SJCRH30 (cell line): ENCODE measurements at regions not wholly inside any gene's neighbourhood (a gene's known extent, or its start where the extent isn't known, plus 50 kb on each side); places are given as distances from the start of the nearest gene placed in this dataset.

Experiments
- DNase-seq, 2 experiments: peaks; one replicate each; pipeline ENCODE4 v3.0.0-alpha.2; 2015 to 2020
- H3K27ac ChIP-seq: fragments of 250-450 bp; sonication (Bioruptor Pico); 2 replicates; pipeline ENCODE4 v1.5.1; 2020; ENCODE audit warnings: mild to moderate bottlenecking, moderate library complexity
- H3K27me3 ChIP-seq: fragments of 250-450 bp; sonication (Bioruptor Pico); 2 replicates; pipeline ENCODE4 v1.5.1; 2020; ENCODE audit warnings: mild to moderate bottlenecking, moderate library complexity
- H3K36me3 ChIP-seq: fragments of 250-450 bp; sonication (Bioruptor Pico); 2 replicates; pipeline ENCODE4 v1.5.1; 2020; ENCODE audit warnings: mild to moderate bottlenecking, moderate library complexity
- H3K4me1 ChIP-seq: fragments of 250-450 bp; sonication (Bioruptor Pico); 2 replicates; pipeline ENCODE4 v1.5.1; 2020; ENCODE audit warnings: mild to moderate bottlenecking, moderate library complexity
- H3K4me3 ChIP-seq: fragments of 250-450 bp; sonication (Bioruptor Pico); 2 replicates; pipeline ENCODE4 v1.5.1; 2020; ENCODE audit warnings: mild to moderate bottlenecking, moderate library complexity
- H3K9me3 ChIP-seq: fragments of 250-450 bp; sonication (Bioruptor Pico); replicated peaks from 2 replicates; pipeline ENCODE4 v1.5.1; 2020; ENCODE audit warnings: mild to moderate bottlenecking, moderate library complexity

DNA sequence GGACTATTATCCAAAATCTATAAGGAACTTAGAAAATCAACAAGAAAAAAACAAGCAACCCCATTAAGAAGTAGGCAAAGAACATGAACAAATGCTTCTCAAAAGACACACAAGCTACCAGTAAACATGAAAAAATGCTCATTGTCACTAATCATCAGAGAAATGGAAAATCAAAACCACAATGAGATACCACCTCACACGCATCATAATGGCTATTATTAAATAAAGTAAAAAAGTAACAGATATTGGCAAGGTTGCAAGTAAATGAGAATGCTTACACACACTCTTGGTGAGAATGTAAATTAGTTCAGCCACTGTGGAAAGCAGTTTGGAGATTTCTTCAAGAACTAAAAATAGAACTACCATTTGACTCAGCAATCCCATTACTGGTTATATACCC, 167.0 kb upstream of the DMRTA1 start:
- DNase-seq, result no peak
- Histone ChIP-seq H3K4me3 (no peak overlapping the region), H3K27ac (no peak overlapping the region), H3K27me3 (no peaks in the 10 kb centered on the region), H3K4me1 (0 out of 2 replicates have a peak, but pooled peaks cover 6% of the 10 kb centered on the region), H3K36me3 (no peaks in the 10 kb centered on the region), H3K9me3 (no peaks in the 10 kb centered on the region)

DNA sequence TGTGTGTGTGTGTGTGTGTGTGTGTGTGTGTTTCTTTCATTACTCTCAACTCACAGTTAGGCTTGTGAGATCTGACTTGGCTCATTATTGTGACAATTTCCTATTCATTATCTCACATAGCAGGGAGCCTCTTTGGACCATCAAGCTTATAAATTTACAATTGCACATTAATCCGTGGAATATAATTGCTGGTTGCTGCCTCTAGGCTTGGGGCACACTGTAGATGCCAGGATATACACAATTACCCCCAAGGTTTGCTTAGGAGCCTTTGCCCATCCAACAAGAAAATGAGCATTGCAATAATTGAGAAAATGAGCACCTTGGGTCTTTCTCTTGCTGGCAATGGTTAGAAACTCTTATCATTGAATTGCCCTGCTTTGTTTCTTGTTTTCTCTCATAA, 161.6 kb upstream of the DMRTA1 start:
- Histone ChIP-seq H3K4me1 (no peaks in the 10 kb centered on the region), H3K4me3 (no peak overlapping the region), H3K27me3 (no peaks in the 10 kb centered on the region), H3K9me3 (no peaks in the 10 kb centered on the region), H3K27ac (no peak overlapping the region), H3K36me3 (no peaks in the 10 kb centered on the region)
- no peak for DNase-seq

DNA sequence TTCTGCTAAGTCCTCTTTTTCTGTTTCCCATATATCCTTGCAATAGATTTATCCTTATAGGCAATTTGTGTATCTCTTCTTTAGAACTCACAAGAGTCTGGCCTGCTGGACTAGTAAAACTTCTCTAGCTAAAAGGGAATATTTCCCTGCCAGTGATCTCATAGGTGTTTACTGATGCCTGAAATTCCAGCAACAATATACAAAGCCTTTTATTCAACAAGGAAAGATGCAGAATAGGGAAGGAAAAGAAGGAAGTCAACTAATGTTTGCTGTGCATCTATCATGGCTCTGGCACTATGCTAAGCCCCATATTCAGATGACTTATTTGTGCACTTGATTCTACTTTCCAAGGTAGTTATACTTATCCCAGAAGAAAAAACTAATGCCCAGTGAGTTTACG, 160.0 kb upstream of the DMRTA1 start:
- Histone ChIP-seq H3K27me3 (no peaks in the 10 kb centered on the region), H3K4me1 (no peaks in the 10 kb centered on the region), H3K4me3 (no peak overlapping the region), H3K27ac (no peak overlapping the region), H3K9me3 (no peaks in the 10 kb centered on the region), H3K36me3 (no peaks in the 10 kb centered on the region)
- DNase-seq, result no peak

DNA sequence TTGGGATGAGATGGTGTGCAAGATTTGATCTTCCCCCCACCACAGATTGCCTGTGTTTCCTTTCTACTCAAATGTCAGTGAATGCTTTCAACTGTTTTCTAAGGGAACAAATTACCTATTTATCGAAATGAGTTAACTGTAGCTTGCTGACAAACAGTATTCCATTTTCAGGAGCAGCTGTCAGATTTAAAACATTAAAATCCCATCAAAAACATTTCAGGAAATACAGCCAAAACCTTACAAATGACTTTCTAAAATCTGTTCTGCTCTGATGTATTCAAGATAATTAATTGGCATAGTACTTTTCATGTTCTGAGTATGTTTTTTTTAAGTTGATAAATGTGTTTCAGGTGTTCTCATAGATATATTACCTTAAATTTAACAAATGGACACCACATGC, 158.0 kb upstream of the DMRTA1 start:
- Histone ChIP-seq H3K4me3 (no peak overlapping the region), H3K4me1 (no peaks in the 10 kb centered on the region), H3K27me3 (no peaks in the 10 kb centered on the region), H3K36me3 (no peaks in the 10 kb centered on the region), H3K9me3 (no peaks in the 10 kb centered on the region), H3K27ac (no peak overlapping the region)
- no peak for DNase-seq

DNA sequence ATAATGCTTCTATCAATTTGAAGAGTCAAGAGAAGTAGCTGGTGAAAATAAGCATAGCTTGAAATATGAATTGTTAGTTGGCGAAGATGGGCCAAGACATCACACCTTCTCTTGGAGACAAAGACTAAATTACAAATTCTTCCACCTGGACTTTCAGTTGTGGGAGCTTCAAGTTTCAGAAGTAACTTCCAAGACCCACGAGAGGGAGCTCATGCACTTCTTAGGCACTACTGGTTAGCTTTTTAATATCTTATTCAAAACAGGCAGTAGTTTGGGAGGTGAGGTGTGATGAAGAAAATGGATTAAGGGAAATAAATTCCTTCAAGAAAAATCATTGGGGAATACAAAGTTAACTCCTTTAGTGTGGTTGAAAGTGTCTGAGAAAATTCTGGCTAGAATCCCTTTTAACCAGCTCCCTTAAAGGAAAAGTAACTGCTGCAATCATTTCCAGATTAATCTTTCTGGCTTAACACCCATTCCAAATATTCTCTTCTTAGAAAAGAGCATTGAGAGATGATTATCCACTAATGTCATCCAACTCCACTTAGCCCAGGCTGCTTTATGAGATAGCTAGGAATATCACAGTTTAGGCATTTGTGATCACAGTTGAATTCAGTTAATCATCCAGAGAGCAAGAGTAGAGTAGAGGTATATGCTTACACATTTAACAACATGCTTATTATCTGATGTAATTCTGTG, 139.5 kb upstream of the DMRTA1 start:
- H3K4me1 ChIP-seq, result no peaks in the 10 kb centered on the region
- H3K4me3 ChIP-seq, result no peak overlapping the region

DNA sequence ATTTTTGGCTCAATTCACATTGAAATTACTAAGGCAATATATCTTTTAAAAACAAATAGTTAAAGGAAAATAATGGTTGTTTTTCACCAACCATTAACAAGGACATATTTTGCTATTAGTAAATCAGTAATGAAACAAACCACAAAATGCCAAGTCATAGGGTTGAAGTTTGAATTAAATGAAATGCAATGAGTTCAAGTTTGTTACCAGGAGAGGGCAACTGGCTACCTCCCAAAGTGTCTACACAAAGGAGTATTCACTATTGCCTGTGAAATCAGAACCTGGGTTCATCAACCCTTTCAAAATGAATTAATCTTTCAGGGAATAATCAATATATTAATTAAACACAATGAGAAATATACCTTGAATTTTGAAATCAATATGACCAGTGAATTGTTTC, 138.4 kb upstream of the DMRTA1 start:
- no peaks in the 10 kb centered on the region for H3K9me3 ChIP-seq
- DNase-seq, result peak in 1 of 2 experiments; percentile 20
- H3K27me3 ChIP-seq, result no peaks in the 10 kb centered on the region
- no peak overlapping the region for H3K4me3 ChIP-seq
- H3K36me3 ChIP-seq, result no peaks in the 10 kb centered on the region
- no peak overlapping the region for H3K27ac ChIP-seq
- no peaks in the 10 kb centered on the region for H3K4me1 ChIP-seq

More for the DNA sequence above, 139.5 kb upstream of the DMRTA1 start:
- peak; percentile 45 to 73 for DNase-seq
- Histone ChIP-seq H3K27me3 (no peaks in the 10 kb centered on the region), H3K27ac (no peak overlapping the region), H3K9me3 (no peaks in the 10 kb centered on the region), H3K36me3 (no peaks in the 10 kb centered on the region)

DNA sequence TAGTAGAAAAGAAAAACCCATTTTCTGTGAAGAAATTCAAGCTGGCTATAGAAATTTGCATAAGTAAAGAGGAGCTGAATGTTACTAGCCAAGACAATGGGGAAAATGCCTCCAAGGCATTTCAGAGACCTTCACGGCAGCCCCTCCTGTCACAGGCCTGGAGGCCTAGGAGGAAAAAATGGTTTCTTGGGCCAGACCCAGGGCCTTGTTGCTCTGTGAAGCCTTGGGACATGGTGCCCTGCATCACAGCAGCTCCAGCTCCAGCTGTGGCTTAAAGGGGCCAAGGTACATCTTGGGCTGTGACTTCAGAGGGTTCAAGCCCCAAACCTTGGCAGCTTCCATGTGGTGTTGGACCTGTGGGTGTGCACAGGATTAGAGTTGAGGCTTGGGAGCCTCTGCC, 130.0 kb upstream of the DMRTA1 start:
- Histone ChIP-seq H3K27me3 (no peaks in the 10 kb centered on the region), H3K27ac (no peak overlapping the region), H3K4me3 (no peak overlapping the region), H3K9me3 (0 out of 2 replicates have a peak, but pooled peaks cover 2% of the 10 kb centered on the region), H3K36me3 (no peaks in the 10 kb centered on the region), H3K4me1 (no peaks in the 10 kb centered on the region)
- no peak for DNase-seq

DNA sequence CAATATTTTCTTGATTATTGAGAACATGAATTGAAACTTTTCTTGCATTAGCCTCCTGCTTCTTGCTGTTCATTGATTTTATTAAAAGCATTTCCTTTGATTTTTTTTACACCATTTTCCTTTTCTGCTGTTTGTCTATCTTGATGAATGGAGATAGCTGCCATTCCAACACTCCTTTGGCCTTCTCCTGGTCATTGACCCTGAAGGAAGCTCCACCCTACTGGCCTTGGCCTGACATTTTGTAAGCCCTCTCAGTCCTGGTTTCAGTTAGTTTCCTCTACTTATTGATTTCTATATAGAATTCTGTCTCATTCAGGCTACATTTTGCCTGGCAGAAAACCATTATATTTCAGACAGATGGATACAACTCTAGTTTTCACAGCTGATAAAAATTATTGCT, 115.1 kb upstream of the DMRTA1 start:
- Histone ChIP-seq H3K36me3 (no peaks in the 10 kb centered on the region), H3K4me3 (no peak overlapping the region), H3K4me1 (no peaks in the 10 kb centered on the region), H3K27ac (no peak overlapping the region), H3K9me3 (no peaks in the 10 kb centered on the region), H3K27me3 (no peaks in the 10 kb centered on the region)
- DNase-seq, result no peak

DNA sequence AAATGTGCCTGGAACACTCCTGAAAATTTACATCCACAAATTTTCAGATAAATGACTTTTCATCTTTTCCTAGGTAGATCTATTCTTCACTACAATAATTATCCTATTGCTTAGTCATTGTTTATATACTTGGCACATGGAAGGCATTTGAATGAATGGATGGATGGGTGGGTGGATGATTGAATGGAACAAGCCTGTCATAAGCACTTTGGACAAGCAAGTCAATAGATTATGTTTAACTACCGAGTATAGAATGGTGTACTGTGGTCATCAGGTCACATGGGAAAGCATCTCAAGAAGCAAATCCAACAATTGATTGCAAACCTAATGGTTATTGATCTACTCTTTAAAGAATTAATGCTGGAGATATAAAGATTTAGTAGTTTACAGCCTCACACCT, 114.4 kb upstream of the DMRTA1 start:
- no peak for DNase-seq
- no peaks in the 10 kb centered on the region for H3K36me3 ChIP-seq
- no peaks in the 10 kb centered on the region for H3K9me3 ChIP-seq
- no peak overlapping the region for H3K4me3 ChIP-seq
- H3K27me3 ChIP-seq, result no peaks in the 10 kb centered on the region
- no peaks in the 10 kb centered on the region for H3K4me1 ChIP-seq
- no peak overlapping the region for H3K27ac ChIP-seq

DNA sequence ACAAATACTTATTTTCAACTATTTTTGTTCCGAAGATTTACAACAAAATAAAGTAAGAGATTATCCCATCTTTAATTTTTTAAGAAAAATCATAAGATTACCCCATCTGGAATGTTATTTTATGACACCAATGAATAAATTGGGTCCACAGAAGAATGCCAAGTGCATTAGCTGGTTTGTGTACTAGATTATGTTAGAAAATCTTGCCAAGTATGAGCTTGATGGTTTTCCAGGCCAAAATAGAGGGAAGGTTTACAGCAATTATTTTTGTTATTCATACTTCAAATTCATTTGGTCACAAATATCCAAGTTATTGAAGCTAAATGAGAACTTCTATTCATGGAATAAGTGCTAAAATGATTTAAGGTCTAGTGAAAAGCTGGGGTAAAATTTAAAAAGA, 109.4 kb upstream of the DMRTA1 start:
- H3K36me3 ChIP-seq, result no peaks in the 10 kb centered on the region

DNA sequence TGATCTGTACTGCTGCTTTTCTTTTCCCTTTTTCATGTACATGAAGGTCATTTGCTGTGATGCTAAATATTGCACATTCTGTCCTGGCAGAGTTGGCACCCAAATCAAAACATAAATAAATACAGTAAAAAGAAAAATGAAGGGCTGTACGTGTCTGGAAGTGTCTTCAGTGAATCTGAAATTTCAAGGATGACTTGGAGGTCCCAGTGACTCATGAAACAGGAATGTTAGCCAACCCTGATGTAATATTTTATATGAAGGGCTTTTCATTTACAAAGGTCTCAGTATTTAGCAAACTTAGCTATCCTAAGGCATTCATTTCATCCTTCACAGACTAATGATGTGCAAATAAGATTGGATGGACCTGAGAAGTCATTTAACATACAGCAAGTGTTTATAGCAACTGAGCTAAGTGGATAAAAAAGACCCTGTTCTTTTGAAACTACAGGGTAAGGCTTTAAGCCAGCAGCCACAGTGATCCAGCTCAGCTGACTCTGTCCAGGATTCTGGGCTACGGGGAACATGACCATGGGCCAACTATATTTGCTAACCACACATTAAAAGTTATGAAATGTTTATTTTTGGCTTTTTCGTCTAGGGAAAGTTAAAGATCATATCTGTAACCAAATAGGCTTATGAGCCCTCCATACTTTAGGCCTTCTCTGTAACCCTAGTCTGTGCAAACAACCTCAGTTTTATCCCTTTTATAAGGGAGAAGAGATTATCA, 104.0 kb upstream of the DMRTA1 start:
- no peaks in the 10 kb centered on the region for H3K9me3 ChIP-seq
- peaks cover 19% of the 10 kb centered on the region for H3K4me1 ChIP-seq
- no peak overlapping the region for H3K4me3 ChIP-seq
- peak overlapping the region; percentile 60 for H3K27ac ChIP-seq
- peak; percentile 64 to 74 for DNase-seq
- H3K27me3 ChIP-seq, result no peaks in the 10 kb centered on the region
- no peaks in the 10 kb centered on the region for H3K36me3 ChIP-seq

More for the DNA sequence above, 109.4 kb upstream of the DMRTA1 start:
- H3K27ac ChIP-seq, result no peak overlapping the region
- DNase-seq, result no peak
- H3K4me3 ChIP-seq, result no peak overlapping the region
- H3K9me3 ChIP-seq, result no peaks in the 10 kb centered on the region
- H3K4me1 ChIP-seq, result peaks cover 6% of the 10 kb centered on the region
- no peaks in the 10 kb centered on the region for H3K27me3 ChIP-seq

DNA sequence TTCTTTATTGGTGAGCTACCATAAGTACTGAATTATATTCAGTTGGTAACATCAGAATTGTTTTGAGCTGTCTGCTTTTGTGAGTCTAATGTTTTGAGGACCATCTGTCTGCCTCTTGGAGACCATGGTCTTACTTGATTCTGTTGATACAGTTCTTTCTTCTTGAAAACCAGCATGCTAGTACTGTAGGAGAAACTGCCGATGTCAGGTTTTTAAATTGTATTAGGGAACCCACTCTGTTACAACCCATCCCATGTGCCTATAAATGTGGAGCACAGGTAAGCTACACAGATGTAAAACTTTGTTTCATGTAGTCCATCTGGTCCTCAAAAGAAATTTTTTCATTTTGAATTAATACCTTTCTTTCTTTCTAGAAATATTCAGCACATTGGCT, 103.4 kb upstream of the DMRTA1 start:
- H3K27me3 ChIP-seq, result no peaks in the 10 kb centered on the region
- no peaks in the 10 kb centered on the region for H3K36me3 ChIP-seq
- peak overlapping the region; percentile 60 for H3K27ac ChIP-seq
- H3K4me3 ChIP-seq, result no peak overlapping the region
- no peak for DNase-seq
- H3K9me3 ChIP-seq, result no peaks in the 10 kb centered on the region
- peaks cover 19% of the 10 kb centered on the region for H3K4me1 ChIP-seq

DNA sequence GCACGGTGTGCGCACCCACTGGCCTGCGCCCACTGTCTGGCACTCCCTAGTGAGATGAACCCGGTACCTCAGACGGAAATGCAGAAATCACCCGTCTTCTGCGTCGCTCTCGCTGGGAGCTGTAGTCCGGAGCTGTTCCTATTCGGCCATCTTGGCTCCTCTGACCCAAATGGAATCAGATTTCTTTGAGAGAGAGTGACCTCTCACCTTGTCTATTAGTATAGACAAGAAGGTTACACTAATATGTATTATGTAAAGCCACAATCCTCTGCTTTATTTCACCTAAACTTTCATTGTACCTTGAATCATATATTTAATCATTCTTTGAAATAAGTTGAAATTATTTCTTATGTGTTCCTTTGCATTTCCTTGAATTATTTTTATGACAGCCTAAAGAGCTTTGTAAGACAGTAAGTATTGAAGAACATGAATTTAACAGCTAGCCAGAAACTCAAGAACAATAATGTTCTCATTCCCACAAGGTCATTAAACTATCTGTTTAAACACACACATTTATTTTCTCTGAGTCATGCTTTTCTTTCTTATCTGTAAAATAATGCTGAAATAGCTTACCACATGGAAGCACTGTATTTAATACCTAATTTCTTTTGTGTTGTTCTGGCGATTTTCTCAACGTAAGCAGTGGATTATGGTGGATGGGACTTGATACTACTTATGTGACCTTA, 91.8 kb upstream of the DMRTA1 start:
- DNase-seq, result no peak
- Histone ChIP-seq H3K4me1 (no peaks in the 10 kb centered on the region), H3K4me3 (no peak overlapping the region), H3K27me3 (no peaks in the 10 kb centered on the region), H3K36me3 (no peaks in the 10 kb centered on the region), H3K27ac (no peak overlapping the region), H3K9me3 (peaks cover 3% of the 10 kb centered on the region; the same call in 1 of the 2 replicates)

DNA sequence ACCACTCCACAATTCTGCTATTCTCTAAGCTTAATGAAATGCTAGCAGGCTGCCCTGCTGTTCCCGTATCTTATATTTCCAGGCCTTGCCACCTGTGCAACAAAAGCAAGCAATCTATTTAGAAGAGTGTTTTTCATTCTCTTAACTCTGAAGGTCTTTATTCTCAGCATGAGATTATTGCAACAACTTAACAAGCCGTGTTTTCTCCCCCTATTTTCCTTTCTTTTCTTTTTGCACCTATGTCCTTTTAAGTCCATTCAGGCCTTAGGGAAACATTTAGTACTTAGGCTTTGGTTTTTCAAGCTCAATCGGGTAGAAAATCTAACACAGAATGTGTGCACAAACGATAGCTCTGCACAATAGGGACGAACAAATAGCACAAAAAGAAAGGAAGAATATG, 89.6 kb upstream of the DMRTA1 start:
- Histone ChIP-seq H3K36me3 (no peaks in the 10 kb centered on the region), H3K4me1 (no peaks in the 10 kb centered on the region), H3K4me3 (no peak overlapping the region), H3K9me3 (peaks cover 3% of the 10 kb centered on the region; the same call in 1 of the 2 replicates), H3K27ac (no peak overlapping the region), H3K27me3 (no peaks in the 10 kb centered on the region)
- DNase-seq, result no peak

DNA sequence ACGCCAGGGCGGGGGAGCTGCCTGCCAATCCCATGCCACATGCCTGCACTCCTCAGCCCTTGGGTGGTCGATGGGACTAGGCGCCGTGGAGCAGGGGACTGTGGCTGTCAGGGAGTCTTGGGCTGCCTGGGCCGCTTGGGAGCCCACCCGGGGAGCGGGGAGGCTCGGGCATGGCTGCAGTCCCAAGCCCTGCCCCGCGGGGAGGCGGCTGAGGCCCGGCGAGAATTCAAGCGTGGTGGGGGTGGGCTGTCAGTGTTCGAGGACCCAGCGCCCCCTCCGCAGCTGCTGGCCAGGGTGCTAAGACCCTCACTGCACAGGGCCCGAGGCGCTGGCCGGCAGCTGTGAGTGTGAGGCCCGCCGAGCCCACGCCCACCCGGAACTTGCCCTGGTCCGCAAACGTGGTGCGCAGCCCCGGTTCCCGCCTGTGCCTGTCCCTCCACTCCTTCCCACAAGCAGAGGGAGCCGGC, 83.2 kb upstream of the DMRTA1 start:
- Histone ChIP-seq H3K4me1 (no peaks in the 10 kb centered on the region), H3K36me3 (no peaks in the 10 kb centered on the region), H3K4me3 (no peak overlapping the region), H3K27ac (no peak overlapping the region), H3K9me3 (no peaks in the 10 kb centered on the region), H3K27me3 (no peaks in the 10 kb centered on the region)
- DNase-seq, result no peak
